SIG-M5 (cell line): ENCODE measurements at regions not wholly inside any gene's neighbourhood (a gene's known extent, or its start where the extent isn't known, plus 50 kb on each side); places are given as distances from the start of the nearest gene placed in this dataset.

Experiments
- DNase-seq: peaks from one replicate; lab custom pipeline; 2025; lab: John Stamatoyannopoulos, UW

DNA sequence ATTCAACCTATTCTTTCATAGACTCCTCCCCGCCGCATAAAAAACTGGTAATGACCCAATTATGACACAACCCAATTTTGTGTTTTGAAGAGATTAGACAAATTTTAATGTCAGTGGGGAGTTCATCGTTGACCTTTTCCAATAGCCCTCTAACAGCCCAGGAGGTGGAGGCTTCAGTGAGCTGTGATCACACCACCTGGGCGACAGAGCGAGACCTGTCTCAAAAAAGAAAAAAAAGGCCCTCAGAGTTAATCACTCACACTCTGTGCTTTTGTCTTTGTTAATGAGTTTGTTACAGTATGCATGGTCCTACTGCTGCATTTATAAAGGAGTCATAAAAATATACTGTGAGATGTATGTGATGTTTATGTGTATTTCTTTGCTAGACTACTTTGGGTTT, 510.6 kb downstream of the CPS1 start:
- no peak for DNase-seq

DNA sequence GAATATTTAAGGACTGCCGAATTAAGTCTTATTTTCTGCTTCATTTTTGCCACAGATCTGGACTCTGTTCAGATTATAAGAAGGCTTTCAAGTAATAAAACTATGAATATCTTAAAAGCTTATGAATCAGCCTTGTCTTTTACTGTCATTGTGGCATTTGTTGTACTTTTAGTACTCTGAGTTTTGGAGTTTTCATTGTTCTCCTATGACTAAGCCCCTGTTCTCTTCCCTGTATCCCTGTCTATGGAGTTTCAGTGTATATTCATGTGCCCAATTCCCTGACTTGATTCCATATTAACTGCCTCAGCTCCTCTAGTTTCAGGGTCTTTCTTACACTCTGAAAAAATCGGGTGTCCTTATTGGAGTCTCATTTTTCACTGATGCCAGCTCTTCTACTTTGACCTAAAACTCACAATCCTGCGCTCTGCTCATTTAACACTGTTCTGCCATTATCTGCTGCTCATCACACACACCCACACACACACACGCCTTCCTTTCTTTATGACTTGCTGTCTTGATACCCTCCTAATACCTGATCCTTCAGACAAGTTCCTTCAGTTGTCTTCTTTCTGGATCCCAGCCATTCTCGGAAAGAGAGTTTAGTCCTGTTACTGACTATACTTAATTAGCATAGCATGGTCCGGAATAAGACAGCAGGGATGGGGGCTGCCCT, 511.8 kb downstream of the CPS1 start:
- no peak for DNase-seq

DNA sequence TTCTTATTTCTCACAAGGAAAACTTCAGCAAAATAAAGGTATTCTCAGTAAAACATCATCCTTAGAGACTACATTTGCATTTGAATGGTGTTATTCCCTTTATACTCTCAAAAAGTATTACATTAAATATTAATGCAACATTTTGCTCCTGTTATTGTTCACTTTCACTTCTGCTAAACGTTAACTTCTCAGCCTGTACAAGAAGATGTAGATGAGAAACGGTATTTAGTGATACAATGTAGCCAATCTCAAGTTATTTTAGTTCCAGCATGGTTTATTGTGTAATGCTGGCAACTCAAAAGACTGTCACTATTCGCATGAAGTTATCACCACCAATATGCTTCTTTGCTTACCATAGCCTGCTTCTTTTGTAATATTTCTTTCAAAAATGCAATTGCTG, 514.1 kb downstream of the CPS1 start:
- DNase-seq: no peak

DNA sequence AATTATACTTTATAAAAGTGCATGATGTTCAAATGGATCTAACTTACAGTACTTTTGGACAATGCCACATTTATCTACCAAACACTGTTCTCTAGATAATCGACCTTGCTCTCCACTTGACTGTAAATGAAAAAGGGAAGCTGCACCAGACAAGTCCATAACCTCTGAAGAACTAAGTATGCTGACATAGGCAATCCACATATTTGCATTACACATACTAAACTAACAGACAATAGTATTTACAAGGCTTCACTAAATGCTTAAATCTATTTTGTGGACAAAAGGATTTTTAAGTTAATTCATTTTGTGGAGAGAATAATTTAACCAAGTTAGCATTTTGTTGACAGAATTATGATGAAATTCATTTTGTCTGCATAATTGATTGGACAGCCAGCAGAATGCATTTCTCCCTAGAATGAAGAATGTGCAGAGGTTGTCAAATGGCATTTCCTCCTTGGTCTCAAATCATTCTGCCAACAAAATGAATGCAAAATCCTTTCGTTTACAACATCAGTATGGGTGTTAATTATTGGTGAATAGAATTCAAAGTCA, 520.9 kb downstream of the CPS1 start:
- no peak for DNase-seq

GRCh38 chr2:211084352-211084751, 528.0 kb downstream of the CPS1 start:
- no peak for DNase-seq

GRCh38 chr2:211085056-211085680, 528.8 kb downstream of the CPS1 start:
- DNase-seq: no peak

DNA sequence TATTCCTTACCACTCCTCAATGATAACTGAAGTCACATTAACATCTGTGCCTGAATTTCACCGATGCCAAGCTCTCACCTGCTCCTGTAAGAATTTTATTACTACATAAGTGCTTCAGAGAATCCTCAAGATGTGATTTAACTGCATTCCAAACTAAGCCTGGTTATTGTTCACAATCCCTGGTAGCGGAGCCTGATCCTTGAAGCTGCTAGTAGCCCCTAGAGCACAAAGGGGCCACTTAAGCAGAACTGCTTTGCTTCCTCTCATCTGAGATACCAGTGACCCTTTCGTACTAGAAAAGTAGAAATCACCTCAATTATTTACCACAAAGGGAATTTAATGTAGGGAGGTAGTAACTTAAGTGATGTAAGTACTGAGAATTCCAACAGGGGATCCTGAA, 529.6 kb downstream of the CPS1 start:
- no peak for DNase-seq

- no peak for DNase-seq
These were observed 532.7 kb downstream of the CPS1 start for GRCh38 chr2:211089127-211089526.

GRCh38 chr2:211093743-211094303, 537.4 kb downstream of the CPS1 start:
- DNase-seq: no peak

- DNase-seq: no peak
These were observed 547.6 kb downstream of the CPS1 start for GRCh38 chr2:211103989-211104388.

DNA sequence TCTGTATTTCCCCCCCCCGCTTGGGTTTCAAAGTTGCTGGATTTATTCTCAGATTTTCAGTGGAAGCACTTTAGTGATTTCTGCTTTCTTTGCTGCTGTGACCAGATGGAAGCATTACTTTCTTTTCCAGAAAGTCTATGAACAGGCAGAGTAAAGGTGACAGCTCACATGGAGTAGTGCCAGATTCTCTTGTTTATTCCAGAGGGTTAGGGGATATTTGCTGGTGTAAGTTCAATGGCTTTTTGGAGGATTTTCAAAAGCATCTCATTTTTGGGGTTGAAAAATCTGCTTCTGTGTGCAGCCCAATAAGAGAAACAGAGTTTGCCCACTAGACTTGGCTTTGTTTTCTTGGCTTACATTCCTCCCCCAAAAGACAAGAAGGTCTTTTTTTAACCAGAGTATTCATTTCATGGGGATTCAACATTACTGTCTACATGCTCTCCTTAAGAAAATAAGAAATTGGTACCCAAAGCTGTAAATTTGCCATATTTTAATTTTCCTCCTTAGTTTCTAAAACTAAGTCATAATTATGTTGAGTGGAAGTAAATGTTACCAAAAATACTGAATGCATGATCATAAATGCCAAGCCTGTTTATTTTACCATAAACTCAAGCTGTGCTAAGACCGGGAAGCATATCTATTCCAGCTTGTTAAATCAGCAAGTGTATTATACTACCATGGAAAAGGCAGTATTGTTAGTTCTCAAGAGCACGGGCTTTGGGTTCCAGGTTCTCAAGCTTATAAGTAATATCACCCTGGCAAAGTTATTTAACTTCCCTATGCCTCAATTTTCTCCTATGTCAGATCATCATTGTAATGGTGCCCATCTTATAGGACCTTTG, 557.2 kb downstream of the CPS1 start:
- DNase-seq: no peak

DNA sequence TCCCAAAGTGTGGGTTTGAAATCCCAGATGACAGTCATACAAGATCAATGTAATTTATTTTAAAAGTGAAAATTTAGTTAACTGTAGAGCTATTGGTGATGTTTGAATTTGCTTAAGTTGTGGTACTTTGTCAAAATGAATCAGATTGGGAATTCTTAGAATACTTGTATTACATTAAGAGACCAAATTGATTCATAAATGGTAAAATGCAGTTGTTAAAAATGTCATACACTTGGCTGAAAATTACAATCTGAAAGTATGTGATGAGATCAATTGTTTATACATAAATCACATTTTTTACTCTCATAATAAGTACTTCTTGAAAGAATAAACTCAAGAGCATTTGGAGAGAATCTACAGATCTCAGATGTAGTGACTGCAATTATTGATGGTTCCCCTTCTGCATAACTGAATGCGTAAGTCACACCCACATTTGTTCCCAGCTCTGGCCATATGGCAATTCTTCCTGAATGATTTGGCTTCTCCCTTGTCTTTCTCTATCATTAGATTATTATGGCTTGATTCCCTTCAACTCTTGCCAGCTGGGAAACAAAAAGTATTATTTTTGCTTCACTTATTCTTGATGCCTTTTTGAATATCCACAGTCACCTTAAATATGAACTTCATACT, 558.5 kb downstream of the CPS1 start:
- no peak for DNase-seq

GRCh38 chr2:211117026-211117425, 560.6 kb downstream of the CPS1 start:
- DNase-seq: no peak

- DNase-seq: no peak
These were observed 569.9 kb downstream of the CPS1 start for GRCh38 chr2:211126256-211126655.

DNA sequence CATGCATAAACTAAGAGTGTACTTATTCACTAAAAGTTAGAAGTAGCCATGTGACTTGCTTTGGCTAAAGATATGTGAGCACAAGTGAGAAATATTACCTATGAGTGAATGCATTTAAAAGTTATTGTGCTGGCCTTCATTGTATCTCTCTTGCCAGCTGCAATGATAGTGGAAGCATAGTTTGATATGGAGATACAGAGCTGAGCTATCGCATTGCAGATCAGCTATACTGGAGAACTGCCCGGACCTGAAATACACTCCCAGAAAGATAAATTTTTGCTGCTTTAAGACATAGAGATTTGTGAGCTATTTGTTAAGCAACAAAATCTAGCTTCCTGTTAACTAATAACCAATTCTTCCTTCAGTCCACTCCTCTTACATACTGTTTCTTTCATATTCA, 571.1 kb downstream of the CPS1 start:
- no peak for DNase-seq

DNA sequence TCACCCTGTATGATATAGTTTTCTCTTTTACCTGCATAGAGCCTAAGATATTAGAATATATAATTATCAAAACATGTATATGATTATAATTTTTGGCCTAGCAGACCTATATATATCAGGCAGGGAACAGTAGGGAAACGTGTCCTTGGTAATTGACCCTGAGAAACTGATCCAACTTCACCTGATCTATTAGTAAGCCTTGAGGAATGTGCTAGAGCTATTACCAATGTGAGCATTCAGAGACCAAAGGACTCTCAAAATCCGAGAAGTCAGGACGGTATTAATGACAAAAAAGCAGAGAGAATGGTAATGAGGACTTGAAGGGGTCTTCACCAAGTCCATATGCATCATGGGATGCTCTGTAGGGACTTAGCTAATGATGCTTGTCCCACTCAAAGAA, 571.9 kb downstream of the CPS1 start:
- DNase-seq: no peak

DNA sequence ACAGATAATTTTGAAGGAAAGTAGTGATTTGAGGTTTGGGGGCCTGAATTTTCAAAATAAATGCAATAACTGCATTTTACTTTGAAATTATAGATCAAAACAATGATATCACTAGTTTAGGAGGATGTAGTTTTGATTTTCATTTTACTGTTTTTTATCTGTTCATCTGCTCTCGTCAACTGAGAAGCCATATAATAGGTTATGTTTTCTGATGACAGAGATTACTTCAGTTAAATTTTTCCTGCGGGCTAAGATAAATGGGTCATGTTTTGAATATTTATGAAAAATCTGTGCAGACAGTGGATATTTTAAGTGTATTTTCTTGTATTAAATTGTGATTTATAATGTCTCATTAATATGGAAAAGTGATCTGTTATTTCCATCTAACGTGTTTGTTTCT, 573.4 kb downstream of the CPS1 start:
- no peak for DNase-seq

DNA sequence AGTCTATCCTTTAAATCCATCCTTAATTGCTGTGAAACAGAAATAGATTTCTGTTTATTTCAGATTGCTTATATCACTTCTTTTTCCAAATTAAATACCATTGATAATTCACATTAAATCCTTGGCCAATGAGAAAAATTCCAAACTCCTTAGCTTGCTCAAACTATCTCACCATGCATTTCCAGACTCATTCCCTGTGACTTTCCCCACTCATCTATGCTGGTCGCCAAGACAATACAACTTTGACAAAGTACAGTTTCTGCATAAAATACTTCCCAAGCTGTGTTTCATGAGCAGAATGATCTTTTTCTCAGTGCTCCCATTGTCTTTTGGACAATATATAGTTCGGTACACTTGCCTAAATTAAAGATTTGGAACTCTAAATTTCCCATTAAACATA, 575.6 kb downstream of the CPS1 start:
- no peak for DNase-seq

DNA sequence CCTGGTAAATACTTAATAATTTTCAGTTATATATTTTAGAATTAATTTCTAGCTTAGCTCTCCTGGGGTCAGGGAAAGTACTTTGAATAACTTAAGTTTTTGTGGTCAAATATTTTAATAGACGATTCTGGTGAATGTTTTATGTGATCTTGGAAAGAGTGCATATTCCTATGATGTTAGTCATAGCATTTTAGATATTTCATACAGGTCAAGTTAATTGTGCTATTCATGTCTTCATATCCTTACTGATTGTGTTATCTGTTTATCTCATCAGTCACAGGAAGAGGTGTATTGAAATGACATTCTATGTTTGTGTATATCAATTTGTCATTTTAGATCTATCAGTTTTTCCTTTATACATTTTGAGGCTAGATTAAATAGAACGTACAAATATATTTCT, 576.2 kb downstream of the CPS1 start:
- no peak for DNase-seq

GRCh38 chr2:211133766-211134165, 577.4 kb downstream of the CPS1 start:
- no peak for DNase-seq

- DNase-seq: no peak
These were observed 582.2 kb downstream of the CPS1 start for GRCh38 chr2:211138551-211138950.

DNA sequence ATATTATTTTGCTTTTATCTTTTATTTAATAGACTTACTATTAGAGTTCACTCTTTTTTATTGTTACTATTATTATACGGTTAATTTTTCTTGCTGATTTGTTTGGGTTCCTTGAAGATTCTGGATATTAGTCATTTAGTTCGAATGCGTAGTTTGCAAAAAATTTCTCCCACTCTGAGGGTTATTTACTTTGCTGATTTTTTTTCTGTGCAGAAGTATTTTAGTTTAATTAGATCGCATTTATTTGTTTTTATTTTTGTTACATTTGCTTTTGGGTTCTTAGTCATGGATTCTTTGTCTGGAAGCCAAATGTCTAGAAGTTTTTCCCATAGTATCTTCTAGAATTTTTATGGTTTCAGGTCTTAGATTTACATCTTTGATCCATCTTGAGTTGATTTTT, 585.2 kb downstream of the CPS1 start:
- no peak for DNase-seq
